ENCODE measurements at regions not wholly inside any gene's neighbourhood (a gene's known extent, or its start where the extent isn't known, plus 50 kb on each side); places are given as distances from the start of the nearest gene placed in this dataset.
"Not testable (repeated sequence)": the region's sequence is repeated elsewhere in the genome, so short reads cannot be mapped to it uniquely, and the experiment has no call there.

- not testable (repeated sequence) for DNase-seq (ENCODE audit: low read depth)
These were observed 298.4 kb downstream of the LIG4 start for GRCh38 chr13:107916902-107917301.

GRCh38 chr13:107912745-107913144, 302.6 kb downstream of the LIG4 start:
- no peak for DNase-seq (ENCODE audit: low read depth)

DNA sequence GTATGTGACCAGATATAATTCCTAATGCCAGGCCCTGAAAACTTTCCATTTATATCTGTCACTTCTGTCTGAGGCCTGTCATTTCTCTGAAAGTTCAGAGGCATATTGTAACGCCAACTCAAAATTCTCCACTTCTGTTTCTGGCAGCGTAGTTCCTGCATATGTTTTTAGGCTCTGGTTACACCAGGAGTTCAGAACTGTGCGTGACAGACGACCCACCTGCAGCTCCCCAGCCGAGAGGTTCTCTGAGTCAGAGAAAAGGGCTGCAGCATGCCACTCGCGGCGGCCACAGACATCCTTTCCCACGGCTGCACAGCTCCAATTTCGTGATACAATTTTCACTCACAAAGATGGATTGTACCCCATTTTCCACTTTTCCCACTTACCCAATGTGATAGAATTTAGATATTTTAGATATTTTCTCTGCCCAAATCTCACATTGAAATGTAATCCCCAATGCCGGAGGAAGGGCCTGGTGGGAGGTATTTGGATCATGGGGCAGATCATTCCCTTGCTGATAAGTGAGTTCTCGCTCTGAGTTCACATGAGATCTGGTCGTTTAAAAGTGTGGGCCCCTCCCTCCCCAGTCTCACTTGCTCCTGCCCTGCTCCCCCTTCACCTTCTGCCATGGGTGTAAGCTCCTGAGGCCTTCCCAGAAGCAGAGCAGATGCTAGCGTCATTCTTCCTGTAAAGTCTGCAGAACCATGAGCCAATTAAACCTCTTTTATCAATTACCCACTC, 308.1 kb downstream of the LIG4 start:
- DNase-seq (ENCODE audit: low read depth) = no peak

DNA sequence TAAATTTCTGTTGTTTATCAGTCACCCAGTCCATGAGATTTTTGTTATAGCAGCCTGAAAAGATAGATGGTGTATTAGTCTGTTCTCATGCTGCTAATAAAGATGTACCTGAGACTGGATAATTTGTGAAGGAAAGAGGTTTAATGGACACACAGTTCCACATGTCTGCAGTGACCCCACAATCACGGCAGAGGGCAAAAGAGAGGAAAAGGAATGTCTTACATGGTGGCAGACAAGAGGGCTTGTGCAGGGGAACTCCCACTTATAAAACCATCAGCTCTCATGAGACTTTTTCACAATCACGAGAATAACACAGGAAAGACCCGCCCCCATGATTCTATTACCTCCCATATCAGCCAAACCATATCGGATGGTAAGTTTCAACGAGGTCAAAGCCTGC, 309.2 kb downstream of the LIG4 start:
- no peak for DNase-seq (ENCODE audit: low read depth)

GRCh38 chr13:107901996-107902562, 313.3 kb downstream of the LIG4 start:
- DNase-seq (ENCODE audit: low read depth) = no peak

DNA sequence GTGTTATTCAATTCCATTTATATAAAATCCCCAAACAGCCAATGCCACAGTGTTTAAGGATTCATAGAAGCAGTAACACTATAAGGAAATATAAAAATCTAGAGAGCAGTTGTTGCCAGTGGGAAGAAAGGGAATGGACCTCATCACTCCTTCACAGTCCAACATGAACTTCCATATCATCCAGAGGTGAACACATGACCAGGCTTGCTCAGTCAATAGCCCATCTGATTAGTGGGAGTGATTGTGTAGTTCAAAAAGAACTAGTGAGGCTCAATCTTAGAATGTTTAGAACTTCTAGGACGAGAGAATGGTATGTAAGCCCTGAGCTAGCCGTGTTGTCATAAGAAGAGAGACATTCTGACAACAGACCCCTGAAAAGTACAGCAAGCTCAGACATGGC, 314.1 kb downstream of the LIG4 start:
- DNase-seq (ENCODE audit: low read depth) = no peak

GRCh38 chr13:107900775-107901174, 314.6 kb downstream of the LIG4 start:
- no peak for DNase-seq (ENCODE audit: low read depth)

GRCh38 chr13:107886118-107886517, 329.2 kb downstream of the LIG4 start:
- no peak for DNase-seq (ENCODE audit: low read depth)

- no peak for DNase-seq (ENCODE audit: low read depth)
These were observed 330.8 kb downstream of the LIG4 start for GRCh38 chr13:107884564-107884963.

DNA sequence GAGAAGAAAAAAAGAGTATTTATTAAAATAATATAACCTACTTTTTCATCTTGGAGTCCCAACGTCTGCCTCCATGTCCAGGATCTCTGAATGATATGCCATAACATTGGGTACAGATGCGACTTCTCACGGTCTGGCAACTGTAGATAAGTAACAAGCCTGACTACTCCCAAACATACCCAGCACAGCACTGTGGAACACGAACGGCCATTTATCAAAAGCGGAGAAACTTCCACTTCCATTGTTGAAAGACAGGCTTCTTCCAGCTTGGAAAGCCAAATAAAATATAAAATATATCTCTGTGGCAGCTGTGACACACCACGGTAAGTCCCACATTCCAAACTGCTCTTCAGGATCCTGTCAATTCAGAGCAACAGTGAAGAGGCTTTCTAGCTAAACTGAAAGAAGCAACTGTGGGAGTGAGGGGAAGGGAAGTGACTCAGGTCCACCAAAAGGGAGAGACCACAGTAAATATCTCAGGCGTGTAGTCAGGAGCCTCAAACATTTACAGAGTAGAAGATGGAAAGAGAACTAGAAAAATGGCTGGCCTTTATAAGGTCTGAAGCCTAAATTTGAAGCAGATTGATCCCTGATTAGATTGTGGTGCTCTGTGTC, 331.7 kb downstream of the LIG4 start:
- no peak for DNase-seq (ENCODE audit: low read depth)

- no peak for DNase-seq (ENCODE audit: low read depth)
These were observed 332.4 kb downstream of the LIG4 start for GRCh38 chr13:107882708-107883560.

DNA sequence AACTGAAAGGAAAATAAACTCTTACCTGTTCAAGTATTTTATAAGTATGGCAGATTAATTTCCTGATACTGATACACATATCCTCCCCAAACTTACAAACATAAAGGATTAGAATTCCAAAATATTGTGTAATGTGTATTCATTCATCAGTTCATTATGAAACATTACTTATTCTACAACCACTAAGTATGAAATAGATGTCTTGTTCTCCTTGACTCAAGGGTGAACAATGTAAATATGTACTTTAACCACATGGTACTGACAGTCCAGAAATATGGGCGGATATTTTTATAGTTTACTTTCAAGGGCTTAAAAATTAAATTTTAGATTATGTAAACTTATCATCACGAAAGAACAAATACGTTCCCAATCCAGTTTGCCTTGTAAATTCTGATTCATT, 334.0 kb downstream of the LIG4 start:
- DNase-seq (ENCODE audit: low read depth) = no peak

DNA sequence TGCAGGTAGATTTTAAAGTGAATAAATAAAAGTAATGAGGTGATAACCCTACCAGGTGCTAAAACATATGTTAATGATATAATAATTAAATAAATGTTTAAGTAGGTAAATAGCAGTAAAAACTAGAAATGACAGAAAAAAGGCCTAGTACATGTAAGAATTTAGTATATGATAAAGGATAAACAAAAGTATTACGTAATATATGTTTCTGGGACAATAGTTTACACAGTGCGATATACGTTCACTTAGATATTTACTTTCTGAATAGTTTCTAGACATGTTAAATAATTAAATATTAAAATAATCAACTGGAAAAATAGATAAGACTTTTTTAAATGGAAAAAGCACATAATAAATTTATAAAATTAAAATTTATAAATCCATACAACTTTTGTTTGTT, 340.9 kb downstream of the LIG4 start:
- no peak for DNase-seq (ENCODE audit: low read depth)

GRCh38 chr13:107873926-107874325, 341.4 kb downstream of the LIG4 start:
- no peak for DNase-seq (ENCODE audit: low read depth)

GRCh38 chr13:107870400-107870799, 344.9 kb downstream of the LIG4 start:
- DNase-seq (ENCODE audit: low read depth) = no peak

GRCh38 chr13:107867701-107868661, 347.4 kb downstream of the LIG4 start:
- DNase-seq (ENCODE audit: low read depth) = no peak

GRCh38 chr13:107866941-107867623, 348.3 kb downstream of the LIG4 start:
- DNase-seq (ENCODE audit: low read depth) = no peak

DNA sequence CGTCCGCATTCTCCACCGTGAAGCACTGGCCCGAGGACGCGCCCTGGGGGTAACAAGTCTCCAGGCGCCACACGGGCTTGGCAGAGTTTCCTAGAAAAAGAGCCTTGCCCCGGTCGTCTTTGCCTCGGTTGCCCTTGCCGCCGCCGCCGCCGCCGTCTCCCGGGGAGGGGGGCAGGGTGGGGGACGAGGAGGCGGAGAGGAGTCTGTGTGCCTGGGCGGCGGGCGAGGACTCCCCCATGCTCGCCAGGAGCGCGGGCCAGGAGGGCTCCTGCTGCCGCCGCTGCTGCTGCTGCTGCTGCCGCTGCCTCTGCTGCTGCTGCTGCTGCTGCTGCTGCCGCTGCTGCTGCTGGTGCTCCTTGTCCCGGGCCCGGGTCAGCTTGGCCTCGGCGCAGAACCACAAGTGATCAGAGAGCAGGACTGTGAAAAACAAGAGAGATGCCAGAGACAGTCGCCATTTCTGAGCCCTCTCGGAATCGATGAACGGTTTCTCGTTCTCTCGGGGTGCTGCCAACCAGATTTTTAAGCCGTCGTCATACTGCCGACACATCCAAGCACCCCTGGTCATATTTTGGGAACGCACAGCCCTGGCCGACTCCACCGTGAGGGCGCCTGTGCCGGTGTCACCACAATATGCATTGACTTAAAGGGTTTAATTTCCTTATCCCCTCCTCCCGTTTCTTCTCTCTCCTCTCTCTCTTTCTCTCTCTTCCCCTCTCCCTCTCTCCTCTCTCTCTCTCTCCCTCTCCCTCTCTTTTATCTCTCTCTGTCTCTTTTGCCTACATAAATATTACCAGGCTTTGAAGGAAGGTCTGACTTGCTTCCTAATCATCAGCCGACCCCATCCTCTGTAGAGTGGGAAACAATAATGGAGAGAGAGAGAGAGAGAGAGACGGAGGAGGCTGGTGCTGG, 349.1 kb downstream of the LIG4 start:
- DNase-seq (ENCODE audit: low read depth) = no peak

GRCh38 chr13:107865643-107866031, 349.7 kb downstream of the LIG4 start:
- DNase-seq (ENCODE audit: low read depth) = no peak

DNA sequence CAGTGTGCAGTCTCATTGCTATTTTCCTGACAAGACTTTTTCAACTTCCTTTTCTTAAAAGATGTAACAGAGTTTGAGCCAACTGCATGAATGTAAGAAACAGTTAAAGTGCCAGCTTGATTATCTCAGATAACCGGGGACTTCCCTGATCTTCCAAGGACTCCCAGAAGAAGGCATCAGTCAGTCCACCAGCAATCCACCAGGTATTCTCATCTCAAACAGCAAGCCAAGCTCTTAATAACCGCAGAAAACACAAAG, 350.1 kb downstream of the LIG4 start:
- no peak for DNase-seq (ENCODE audit: low read depth)

Data from LHCN-M2 (cell line).